Ureter (tissue), 1 donor: ENCODE measurements at regions not wholly inside any gene's neighbourhood (a gene's known extent, or its start where the extent isn't known, plus 50 kb on each side); places are given as distances from the start of the nearest gene placed in this dataset.

Source experiments
- DNase-seq: peaks from one replicate; pipeline ENCODE4 v3.0.0-alpha.2; 2020; ENCODE audit warnings: low spot score
- donor health status: DM: yes; HTN: yes; CAD: no.

DNA sequence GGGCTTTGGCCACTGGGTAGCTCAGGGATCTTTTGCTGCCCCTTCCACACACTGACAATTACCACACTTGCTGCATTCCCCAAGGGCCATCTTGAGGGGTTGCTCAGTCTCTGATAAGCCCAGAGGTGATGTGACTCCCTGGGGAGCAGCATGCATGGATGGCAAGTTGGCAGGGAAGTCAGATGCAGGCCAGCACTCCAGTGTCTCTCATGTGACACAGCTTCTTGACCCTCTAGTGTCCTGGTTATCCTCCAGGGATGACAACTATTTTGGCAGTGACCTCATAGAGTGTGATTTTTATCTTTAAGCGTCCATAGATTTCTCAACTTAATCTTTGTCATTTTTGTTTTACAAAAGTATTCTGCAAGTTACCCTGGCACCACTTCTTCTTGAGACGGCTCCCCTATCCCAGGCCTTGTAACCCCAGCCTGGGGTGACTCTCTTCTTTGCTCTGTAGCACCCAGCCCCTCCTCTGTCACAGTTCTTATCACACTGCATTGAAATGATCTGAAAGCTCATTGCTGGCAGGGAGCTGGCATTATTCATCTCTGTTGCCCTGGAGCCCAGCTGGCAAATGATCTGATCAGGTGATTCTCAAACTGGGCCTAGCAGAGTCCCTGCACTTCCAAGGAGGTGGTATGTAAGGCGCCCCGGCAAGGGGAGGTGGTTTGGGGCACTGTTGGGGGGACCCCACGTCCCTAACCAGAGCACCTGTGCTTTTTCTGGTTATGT, 72.6 kb downstream of the TENT5C start:
- DNase-seq, result no peak

GRCh38 chr1:117679299-117679698, 73.5 kb downstream of the TENT5C start:
- no peak for DNase-seq

DNA sequence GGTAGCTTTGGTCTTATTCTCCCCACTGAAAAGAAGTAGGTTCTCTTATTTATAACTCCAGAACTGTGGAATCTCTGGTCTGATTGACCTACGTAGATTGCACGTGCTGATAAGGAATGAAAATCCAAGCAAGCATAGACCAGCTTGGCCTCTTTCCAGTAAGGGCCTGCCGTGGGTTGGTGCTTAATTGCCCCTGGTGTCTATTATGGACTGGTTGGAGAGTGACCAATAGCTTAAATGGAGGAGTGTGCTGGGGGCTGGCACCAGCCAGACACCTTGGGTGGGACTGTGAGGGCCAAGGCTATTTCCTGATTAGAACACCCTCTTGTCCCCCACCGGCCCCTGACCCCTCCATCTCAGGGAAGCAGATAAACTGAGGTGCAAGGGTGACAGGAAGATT, 74.0 kb downstream of the TENT5C start:
- DNase-seq, result no peak

DNA sequence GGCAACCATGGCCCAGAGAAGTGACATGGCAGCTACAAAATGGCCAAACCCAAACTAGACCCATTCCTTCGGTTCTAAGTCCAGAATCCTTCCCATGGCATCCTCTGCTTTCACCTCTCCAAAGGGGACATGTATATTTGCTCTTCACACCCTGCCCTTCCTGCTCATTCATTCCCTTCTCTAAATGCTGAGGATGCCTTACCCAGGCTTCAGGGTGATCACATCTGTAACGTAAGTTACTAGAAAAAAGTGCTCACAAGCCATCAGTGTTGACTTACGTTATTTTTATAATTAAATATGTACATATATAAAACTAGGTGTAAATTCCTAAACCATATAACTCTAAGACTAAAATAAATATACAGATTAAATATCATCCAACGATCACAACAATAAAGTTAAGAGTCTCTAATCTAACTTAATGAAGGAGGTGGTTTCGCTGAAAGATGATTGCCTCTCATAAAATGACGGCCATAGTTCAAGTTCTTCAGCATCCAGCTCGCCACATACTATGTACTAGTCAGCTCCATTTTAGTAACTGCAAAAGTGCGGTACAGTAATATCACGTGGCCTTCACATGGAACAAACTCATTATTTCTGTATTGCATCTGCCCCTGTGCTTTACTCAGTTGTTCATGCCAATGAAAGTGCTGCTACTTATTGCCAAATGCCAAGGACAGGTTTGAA, 74.6 kb downstream of the TENT5C start:
- no peak for DNase-seq

GRCh38 chr1:117681093-117681900, 75.4 kb downstream of the TENT5C start:
- DNase-seq, result no peak

- no peak for DNase-seq
These were observed 76.0 kb downstream of the TENT5C start for GRCh38 chr1:117681901-117682250.

GRCh38 chr1:117682372-117682771, 76.5 kb downstream of the TENT5C start:
- no peak for DNase-seq

- DNase-seq, result no peak
These were observed 77.9 kb downstream of the TENT5C start for GRCh38 chr1:117683571-117684285.

DNA sequence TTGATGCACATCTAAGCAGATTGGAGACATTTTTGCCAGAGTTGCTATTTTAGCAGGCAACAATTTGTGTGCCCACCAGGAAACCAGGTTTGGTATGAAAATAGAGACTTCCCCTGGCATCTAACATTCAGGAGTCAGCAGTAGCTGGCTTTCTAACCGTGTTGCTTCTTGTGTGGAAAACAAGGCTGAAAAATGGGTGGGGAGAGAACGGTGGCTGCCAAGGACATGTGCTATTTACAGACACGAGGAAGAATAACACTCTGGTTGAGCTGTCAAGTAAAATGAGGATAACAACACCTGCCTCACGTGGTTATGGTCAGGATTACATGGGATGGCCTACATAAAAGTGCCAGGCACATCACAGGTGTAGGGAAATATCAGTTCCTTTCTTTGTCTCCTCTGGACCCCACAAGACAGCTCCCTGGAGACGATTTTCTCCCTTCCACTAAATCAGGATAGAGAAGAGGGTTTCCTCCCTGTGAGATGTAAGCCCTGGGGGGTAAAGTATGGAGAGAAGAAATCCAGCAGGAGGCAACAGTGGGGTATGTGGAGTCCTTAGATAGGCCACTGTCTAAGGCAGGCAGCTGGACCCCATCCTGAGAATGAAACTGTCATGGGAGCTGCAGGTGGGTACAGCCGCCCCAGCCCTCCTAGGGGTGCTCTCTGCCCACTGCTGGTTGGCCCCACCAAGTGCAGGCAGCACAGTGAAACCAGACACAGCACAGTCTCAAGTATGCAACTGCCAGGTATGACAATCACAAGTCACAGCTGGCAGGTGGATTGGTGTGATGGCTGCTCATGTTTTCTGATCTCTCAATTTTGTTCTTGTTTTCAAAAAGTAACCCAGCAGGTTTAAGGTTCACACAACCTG, 80.3 kb downstream of the TENT5C start:
- DNase-seq, result no peak

- no peak for DNase-seq
These were observed 81.1 kb downstream of the TENT5C start for GRCh38 chr1:117686907-117687306.

DNA sequence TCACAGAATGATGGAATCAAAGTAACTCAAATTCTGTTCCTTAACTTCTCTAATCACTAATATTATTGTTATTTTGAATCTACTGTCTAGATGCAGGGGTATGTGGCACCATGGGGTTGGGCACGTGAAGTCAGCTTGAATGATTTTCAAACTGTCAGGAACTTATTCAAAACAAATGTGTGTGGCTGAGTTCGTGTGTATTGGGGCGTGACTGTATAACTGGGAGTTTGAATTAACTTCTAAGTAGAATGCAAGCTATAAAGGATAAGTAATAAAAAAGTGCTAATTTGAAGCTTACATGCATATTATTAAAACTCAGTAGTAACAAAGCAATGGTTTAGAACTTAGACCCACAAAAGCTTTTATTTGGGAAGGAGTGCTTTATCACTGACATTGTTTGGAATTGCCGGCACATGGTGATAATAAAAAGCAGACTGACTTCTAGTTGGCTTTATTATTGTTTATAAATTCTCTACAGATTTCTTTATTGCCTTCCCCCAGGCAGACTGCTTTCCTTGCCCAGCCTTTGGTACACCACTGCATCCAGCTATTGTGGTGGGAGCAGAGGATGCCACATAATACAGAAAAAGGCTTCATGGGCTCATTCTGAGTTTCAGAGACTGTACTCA, 84.3 kb downstream of the TENT5C start:
- no peak for DNase-seq

- DNase-seq, result no peak
These were observed 86.1 kb downstream of the TENT5C start for GRCh38 chr1:117691942-117692341.

DNA sequence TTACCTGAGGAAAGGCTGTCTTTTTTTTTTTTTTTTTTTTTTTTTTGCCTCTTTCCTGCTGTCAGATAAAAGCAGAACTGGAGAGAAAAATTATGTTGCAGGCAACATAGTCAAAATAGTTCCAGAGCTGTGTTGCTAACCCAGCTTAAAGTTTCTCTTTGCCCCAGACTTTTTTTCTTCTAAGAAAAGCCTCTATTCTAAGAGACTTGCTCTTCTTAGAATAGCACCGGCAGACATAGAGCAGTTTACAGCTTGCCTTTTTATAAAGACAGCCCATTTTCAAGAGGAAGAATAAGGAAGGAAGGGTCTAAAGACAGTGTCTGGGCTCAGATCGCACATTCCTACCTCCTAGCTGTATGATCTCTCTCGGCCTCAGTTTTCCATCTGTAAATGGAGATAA, 88.7 kb downstream of the TENT5C start:
- no peak for DNase-seq

DNA sequence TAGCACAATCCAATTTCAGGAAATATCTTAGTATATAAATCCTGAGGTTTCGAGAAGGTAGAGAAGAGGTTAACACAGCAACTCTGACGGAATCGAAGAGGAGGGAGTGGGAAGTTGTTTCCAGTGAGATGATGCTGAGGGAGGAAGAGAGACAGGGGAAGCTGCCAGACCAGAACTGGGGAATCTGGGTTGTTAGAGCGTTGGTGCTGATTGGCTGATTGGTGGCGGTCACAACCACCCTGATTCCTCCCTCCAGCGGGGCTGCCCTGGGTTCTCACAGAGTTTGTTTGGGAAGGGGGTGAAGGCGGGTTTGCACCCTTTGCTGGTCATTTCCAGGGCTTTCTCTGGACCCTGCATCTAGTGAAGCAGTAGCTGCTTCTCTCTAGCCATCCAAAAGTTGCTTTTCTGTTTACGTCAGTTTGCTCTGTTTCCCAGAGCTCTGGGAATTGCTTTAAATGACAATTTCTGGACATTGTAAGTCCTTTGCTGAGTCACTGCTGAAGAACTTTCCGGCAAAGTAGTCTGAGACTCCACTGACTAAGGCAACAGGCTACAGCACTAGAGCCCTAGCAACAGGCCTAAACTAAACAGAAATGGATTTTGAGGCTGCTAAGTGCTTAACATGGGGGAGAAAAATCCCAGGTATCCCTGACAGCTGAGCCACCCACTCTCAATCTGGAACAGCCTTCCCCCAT, 90.1 kb downstream of the TENT5C start:
- DNase-seq, result no peak

GRCh38 chr1:117696561-117696960, 90.7 kb downstream of the TENT5C start:
- DNase-seq, result no peak

DNA sequence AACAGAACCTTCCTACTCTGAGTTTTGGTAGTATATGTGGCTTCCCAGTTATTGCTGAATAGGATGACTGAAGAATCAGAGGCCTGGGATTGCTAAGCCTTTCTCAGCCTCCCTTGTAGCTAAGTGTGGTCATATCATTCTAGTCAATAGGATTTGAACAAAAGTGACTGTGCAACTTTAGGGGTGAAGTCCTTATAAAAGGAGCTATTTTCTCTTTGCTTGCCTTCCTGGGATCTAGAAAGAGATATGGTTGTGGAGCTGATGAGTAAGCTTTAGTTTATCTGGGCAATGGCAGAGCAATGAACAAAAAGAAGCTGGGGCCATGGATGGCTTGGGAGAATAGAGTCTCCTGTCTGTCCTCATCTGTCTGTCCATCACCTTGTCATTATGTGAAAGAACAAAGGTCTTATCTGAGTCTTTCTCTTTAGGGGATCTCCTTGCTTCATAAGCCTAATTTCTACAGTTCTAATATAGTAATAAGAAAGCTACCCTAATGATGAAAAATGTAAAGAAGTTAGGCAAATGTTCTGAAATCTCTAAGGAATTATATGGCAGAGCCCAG, 91.5 kb downstream of the TENT5C start:
- DNase-seq, result no peak

GRCh38 chr1:117698398-117699160, 92.7 kb downstream of the TENT5C start:
- no peak for DNase-seq

- DNase-seq, result no peak
These were observed 94.1 kb downstream of the TENT5C start for GRCh38 chr1:117699953-117700352.

DNA sequence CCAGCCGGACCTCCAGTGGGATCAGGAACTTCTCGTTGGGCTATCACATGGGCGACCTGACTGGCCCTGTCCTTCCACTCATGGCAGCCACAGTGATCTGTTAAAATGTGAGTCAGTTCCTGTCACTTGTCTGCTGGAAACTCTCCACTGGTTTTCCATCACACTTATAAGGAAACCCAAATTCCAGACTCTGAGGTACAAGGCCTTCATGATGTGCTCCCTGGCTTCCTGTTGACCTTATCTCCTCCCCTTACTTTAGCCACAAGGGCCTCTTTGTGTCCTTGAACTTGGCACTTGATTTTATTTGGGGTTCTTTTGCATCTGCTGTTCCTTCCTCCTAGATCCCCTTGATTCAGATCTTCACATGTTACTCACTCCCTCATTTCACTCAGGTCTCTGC, 96.8 kb downstream of the TENT5C start:
- DNase-seq, result no peak
